CD4-positive, alpha-beta T cell (primary cell): ENCODE measurements at regions not wholly inside any gene's neighbourhood (a gene's known extent, or its start where the extent isn't known, plus 50 kb on each side); places are given as distances from the start of the nearest gene placed in this dataset.

ENCODE experiments used
- ATAC-seq: fragments of 200-7000 bp; cut with Tn5 transposase; one replicate; pipeline ENCODE4 v1.10.0; 2022; ENCODE audit warnings: mild to moderate bottlenecking; ENCODE audit not compliant: poor library complexity
- CTCF ChIA-PET: fragments of 350-600 bp; sonication (Branson Sonifier 250); formaldehyde crosslinking; loops from one replicate; lab custom pipeline; 2021; ENCODE audit warnings: antibody characterized with exemption, inconsistent platforms; lab: Charles Lee
- POLR2A ChIA-PET: fragments of 350-600 bp; sonication (Branson Sonifier 250); formaldehyde crosslinking; loops from one replicate; lab custom pipeline; 2021; ENCODE audit warnings: antibody characterized with exemption, inconsistent platforms; lab: Charles Lee
- DNase-seq, 14 experiments: peaks; one replicate each; pipeline ENCODE4 v3.0.0-alpha.2; 2013 to 2020; ENCODE audit warnings: mixed read lengths in 2 of 14
- H3K27ac ChIP-seq, 2 donors: one replicate each; pipeline versions ENCODE4 v1.5.1 to v1.7.0; 2013; ENCODE audit warnings: low read length in 2 of 2, low read depth in 1 of 2, mild to moderate bottlenecking in 1 of 2
- H3K27me3 ChIP-seq, 2 experiments: 1 replicate in 1 of 2; 2 replicates in 1 of 2; pipeline versions ENCODE4 v1.6.1 to v1.7.0; 2013; ENCODE audit warnings: low read length in 2 of 2, control low read depth in 1 of 2, mild to moderate bottlenecking in 1 of 2, moderate library complexity in 1 of 2; ENCODE audit not compliant: insufficient read depth in 2 of 2, control insufficient read depth in 1 of 2
- H3K36me3 ChIP-seq: one replicate; pipeline ENCODE4 v1.6.1; 2013; ENCODE audit warnings: low read length, control low read depth; ENCODE audit not compliant: insufficient read depth
- H3K4me1 ChIP-seq: one replicate; pipeline ENCODE4 v1.6.1; 2013; ENCODE audit warnings: low read length, control low read depth; ENCODE audit not compliant: insufficient read depth
- H3K4me3 ChIP-seq: one replicate; pipeline ENCODE4 v1.5.1; 2013; ENCODE audit warnings: mild to moderate bottlenecking, low read length, moderate library complexity
- H3K9me3 ChIP-seq, 2 experiments: 1 replicate in 1 of 2; 2 replicates in 1 of 2; pipeline versions ENCODE4 v1.6.1 to v1.7.0; 2013; ENCODE audit warnings: low read length in 2 of 2, mild to moderate bottlenecking in 2 of 2, control low read depth in 1 of 2, moderate library complexity in 1 of 2; ENCODE audit not compliant: control insufficient read depth in 1 of 2, insufficient read depth in 1 of 2
- H3K27ac Mint-ChIP-seq: one replicate; pipeline ENCODE4 v1.8.0; 2020; ENCODE audit warnings: mixed read lengths
- H3K27me3 Mint-ChIP-seq: one replicate; pipeline ENCODE4 v1.8.0; 2021; ENCODE audit warnings: mixed read lengths
- H3K36me3 Mint-ChIP-seq: one replicate; pipeline ENCODE4 v1.8.0; 2021; ENCODE audit warnings: low read depth, mixed read lengths
- H3K4me1 Mint-ChIP-seq: one replicate; pipeline ENCODE4 v1.8.0; 2021; ENCODE audit warnings: low read depth, mixed read lengths
- H3K4me3 Mint-ChIP-seq: one replicate; pipeline ENCODE4 v1.8.0; 2020; ENCODE audit warnings: mild to moderate bottlenecking, mixed read lengths
- H3K9me3 Mint-ChIP-seq: one replicate; pipeline ENCODE4 v1.8.0; 2020; ENCODE audit warnings: mixed read lengths
- intact Hi-C, 2 experiments: fragments of 100-400 bp; cut with DNase I in 1 of 2; cut with micrococcal nuclease in 1 of 2; formaldehyde crosslinking; loops; one replicate each; pipeline versions ENCODE4 v1.15.1 to v1.9.0; 2023 to 2025; cut with DNase I, micrococcal nuclease
- TF ChIP-seq, protein P1 (sequence below): fragments of 200-600 bp; IDR thresholded peaks from one replicate; pipeline ENCODE4 v1.8.0; 2022; ENCODE audit warnings: antibody characterized with exemption, mild to moderate bottlenecking

GRCh38 chr20:50299325-50299629 is 108.6 kb downstream of the CEBPB start:
- intact Hi-C loops, result no loop called here

GRCh38 chr20:50301165-50301564 is 110.5 kb downstream of the CEBPB start:
- H3K4me1 Mint-ChIP-seq, result peaks cover 8% of the 10 kb centered on the region
- no peak overlapping the region for H3K27ac ChIP-seq
- no peak overlapping the region for H3K4me3 ChIP-seq
- no peak for ATAC-seq
- no peaks in the 10 kb centered on the region for H3K9me3 ChIP-seq
- H3K27ac Mint-ChIP-seq, result no peak overlapping the region
- H3K27me3 Mint-ChIP-seq, result no peaks in the 10 kb centered on the region
- H3K36me3 ChIP-seq, result no peaks in the 10 kb centered on the region
- POLR2A ChIA-PET, result no interaction called here
- no peak overlapping the region for H3K4me3 Mint-ChIP-seq
- no peak for DNase-seq
- no peaks in the 10 kb centered on the region for H3K36me3 Mint-ChIP-seq
- no peaks in the 10 kb centered on the region for H3K27me3 ChIP-seq
- peaks cover 7% of the 10 kb centered on the region for H3K4me1 ChIP-seq
- intact Hi-C loops, result no loop called here
- CTCF ChIA-PET, result no interaction called here
- no peaks in the 10 kb centered on the region for H3K9me3 Mint-ChIP-seq
- TF ChIP-seq, protein P1, sequence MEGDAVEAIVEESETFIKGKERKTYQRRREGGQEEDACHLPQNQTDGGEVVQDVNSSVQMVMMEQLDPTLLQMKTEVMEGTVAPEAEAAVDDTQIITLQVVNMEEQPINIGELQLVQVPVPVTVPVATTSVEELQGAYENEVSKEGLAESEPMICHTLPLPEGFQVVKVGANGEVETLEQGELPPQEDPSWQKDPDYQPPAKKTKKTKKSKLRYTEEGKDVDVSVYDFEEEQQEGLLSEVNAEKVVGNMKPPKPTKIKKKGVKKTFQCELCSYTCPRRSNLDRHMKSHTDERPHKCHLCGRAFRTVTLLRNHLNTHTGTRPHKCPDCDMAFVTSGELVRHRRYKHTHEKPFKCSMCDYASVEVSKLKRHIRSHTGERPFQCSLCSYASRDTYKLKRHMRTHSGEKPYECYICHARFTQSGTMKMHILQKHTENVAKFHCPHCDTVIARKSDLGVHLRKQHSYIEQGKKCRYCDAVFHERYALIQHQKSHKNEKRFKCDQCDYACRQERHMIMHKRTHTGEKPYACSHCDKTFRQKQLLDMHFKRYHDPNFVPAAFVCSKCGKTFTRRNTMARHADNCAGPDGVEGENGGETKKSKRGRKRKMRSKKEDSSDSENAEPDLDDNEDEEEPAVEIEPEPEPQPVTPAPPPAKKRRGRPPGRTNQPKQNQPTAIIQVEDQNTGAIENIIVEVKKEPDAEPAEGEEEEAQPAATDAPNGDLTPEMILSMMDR, result no peak

More at GRCh38 chr20:50299325-50299629, 108.6 kb downstream of the CEBPB start:
- Mint-ChIP-seq H3K9me3 (no peaks in the 10 kb centered on the region), H3K4me3 (no peak overlapping the region), H3K27ac (no peak overlapping the region), H3K36me3 (no peaks in the 10 kb centered on the region), H3K27me3 (no peaks in the 10 kb centered on the region), H3K4me1 (peaks cover 8% of the 10 kb centered on the region)
- POLR2A ChIA-PET, result no interaction called here
- DNase-seq, result no peak
- H3K36me3 ChIP-seq, result no peaks in the 10 kb centered on the region
- no peak overlapping the region for H3K4me3 ChIP-seq
- CTCF ChIA-PET, result no interaction called here
- H3K27me3 ChIP-seq, result no peaks in the 10 kb centered on the region
- H3K4me1 ChIP-seq, result peaks cover 7% of the 10 kb centered on the region
- ATAC-seq, result no peak
- no peak overlapping the region for H3K27ac ChIP-seq
- no peaks in the 10 kb centered on the region for H3K9me3 ChIP-seq
- TF ChIP-seq, protein P1, result no peak

GRCh38 chr20:50301712-50302111 is 111.1 kb downstream of the CEBPB start:
- Mint-ChIP-seq H3K27ac (no peak overlapping the region), H3K4me1 (peaks cover 8% of the 10 kb centered on the region), H3K27me3 (no peaks in the 10 kb centered on the region), H3K9me3 (no peaks in the 10 kb centered on the region), H3K4me3 (no peak overlapping the region), H3K36me3 (no peaks in the 10 kb centered on the region)
- no peak overlapping the region for H3K27ac ChIP-seq
- ATAC-seq (no peak), DNase-seq (no peak)
- H3K36me3 ChIP-seq, result no peaks in the 10 kb centered on the region
- ChIA-PET CTCF (no interaction called here), POLR2A (no interaction called here)
- TF ChIP-seq, protein P1, result no peak
- H3K9me3 ChIP-seq, result no peaks in the 10 kb centered on the region
- peaks cover 7% of the 10 kb centered on the region for H3K4me1 ChIP-seq
- intact Hi-C loops, result no loop called here
- no peak overlapping the region for H3K4me3 ChIP-seq
- no peaks in the 10 kb centered on the region for H3K27me3 ChIP-seq
